ENCODE measurements at regions not wholly inside any gene's neighbourhood (a gene's known extent, or its start where the extent isn't known, plus 50 kb on each side); places are given as distances from the start of the nearest gene placed in this dataset.
"Not testable (repeated sequence)": the region's sequence is repeated elsewhere in the genome, so short reads cannot be mapped to it uniquely, and the experiment has no call there.

DNA sequence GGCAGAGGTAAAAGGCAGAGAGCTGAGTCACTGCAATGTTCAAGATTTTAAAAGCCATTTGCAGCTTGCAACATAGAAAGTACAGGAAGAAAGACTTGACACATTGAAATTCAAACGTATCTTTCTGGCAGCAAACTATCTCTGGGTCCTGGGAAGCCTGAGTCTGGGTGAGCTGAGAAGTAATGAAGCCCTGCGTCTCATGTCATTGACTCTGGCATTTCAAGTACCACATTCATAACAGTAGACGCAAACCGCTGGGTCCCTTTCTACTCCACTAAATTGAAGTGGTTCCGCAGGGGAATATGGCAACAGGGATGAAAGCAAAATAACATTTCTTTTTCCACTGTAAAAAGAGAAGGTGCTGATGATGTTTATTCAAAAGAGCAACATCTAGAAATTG lies 694.3 kb downstream of the BRINP1 start:
- no peak overlapping the region for H3K4me2 ChIP-seq (ENCODE audit: control insufficient read depth, extremely low read depth, insufficient read depth, low read depth, low read length)
- H3K79me2 ChIP-seq (ENCODE audit: control insufficient read depth, insufficient read depth, low read length) = no peaks in the 10 kb centered on the region
- DNase-seq (ENCODE audit: low read depth, low spot score) (no peak), FAIRE-seq (no peak)
- dilution Hi-C loops (cut with MboI; ENCODE audit: extremely low pct_ligation_motif_present, low sequenced_read_pairs) = no loop called here
- H3K4me3 ChIP-seq (ENCODE audit: control insufficient read depth in 2 of 3, extremely low read depth in 1 of 3, insufficient read depth in 2 of 3, low read depth in 1 of 3, low read length in 3 of 3) = no peak overlapping the region
- H3K36me3 ChIP-seq (ENCODE audit: control insufficient read depth in 2 of 2, extremely low read depth in 1 of 2, insufficient read depth in 2 of 2, low read length in 2 of 2) = no peaks in the 10 kb centered on the region
- H3K4me1 ChIP-seq (ENCODE audit: control insufficient read depth, extremely low read depth, insufficient read depth, low read length) = no peaks in the 10 kb centered on the region
- no peak overlapping the region for H2AFZ ChIP-seq (ENCODE audit: control insufficient read depth, low read length)
- H3K9me3 ChIP-seq (ENCODE audit: control insufficient read depth, low read depth, low read length) = no peaks in the 10 kb centered on the region
- no peaks in the 10 kb centered on the region for H4K20me1 ChIP-seq (ENCODE audit: control insufficient read depth, extremely low read depth, insufficient read depth, low read length)
- no peak overlapping the region for H3K9ac ChIP-seq (ENCODE audit: control insufficient read depth, extremely low read depth, insufficient read depth, low read length)
- H3K27ac ChIP-seq (ENCODE audit: control insufficient read depth, insufficient read depth, low read length) = no peak overlapping the region
- no peak for TF ChIP-seq EZH2 (IDR thresholded peaks at IDR 0.05; ENCODE audit: low read length)
- TF ChIP-seq, protein P1, sequence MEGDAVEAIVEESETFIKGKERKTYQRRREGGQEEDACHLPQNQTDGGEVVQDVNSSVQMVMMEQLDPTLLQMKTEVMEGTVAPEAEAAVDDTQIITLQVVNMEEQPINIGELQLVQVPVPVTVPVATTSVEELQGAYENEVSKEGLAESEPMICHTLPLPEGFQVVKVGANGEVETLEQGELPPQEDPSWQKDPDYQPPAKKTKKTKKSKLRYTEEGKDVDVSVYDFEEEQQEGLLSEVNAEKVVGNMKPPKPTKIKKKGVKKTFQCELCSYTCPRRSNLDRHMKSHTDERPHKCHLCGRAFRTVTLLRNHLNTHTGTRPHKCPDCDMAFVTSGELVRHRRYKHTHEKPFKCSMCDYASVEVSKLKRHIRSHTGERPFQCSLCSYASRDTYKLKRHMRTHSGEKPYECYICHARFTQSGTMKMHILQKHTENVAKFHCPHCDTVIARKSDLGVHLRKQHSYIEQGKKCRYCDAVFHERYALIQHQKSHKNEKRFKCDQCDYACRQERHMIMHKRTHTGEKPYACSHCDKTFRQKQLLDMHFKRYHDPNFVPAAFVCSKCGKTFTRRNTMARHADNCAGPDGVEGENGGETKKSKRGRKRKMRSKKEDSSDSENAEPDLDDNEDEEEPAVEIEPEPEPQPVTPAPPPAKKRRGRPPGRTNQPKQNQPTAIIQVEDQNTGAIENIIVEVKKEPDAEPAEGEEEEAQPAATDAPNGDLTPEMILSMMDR (optimal IDR thresholded peaks at IDR 0.05 in 1 of 3, IDR thresholded peaks at IDR 0.05 in 1 of 3, conservative IDR thresholded peaks at IDR 0.05 in 1 of 3; ENCODE audit: extremely low read depth in 1 of 3, insufficient read depth in 2 of 3, low read length in 3 of 3) = no peak
- H3K27me3 ChIP-seq (ENCODE audit: control insufficient read depth, extremely low read depth, insufficient read depth, low read length) = no peaks in the 10 kb centered on the region
- no peaks in the 10 kb centered on the region for H3K9me1 ChIP-seq (ENCODE audit: control insufficient read depth, extremely low read depth, insufficient read depth, low read length)

DNA sequence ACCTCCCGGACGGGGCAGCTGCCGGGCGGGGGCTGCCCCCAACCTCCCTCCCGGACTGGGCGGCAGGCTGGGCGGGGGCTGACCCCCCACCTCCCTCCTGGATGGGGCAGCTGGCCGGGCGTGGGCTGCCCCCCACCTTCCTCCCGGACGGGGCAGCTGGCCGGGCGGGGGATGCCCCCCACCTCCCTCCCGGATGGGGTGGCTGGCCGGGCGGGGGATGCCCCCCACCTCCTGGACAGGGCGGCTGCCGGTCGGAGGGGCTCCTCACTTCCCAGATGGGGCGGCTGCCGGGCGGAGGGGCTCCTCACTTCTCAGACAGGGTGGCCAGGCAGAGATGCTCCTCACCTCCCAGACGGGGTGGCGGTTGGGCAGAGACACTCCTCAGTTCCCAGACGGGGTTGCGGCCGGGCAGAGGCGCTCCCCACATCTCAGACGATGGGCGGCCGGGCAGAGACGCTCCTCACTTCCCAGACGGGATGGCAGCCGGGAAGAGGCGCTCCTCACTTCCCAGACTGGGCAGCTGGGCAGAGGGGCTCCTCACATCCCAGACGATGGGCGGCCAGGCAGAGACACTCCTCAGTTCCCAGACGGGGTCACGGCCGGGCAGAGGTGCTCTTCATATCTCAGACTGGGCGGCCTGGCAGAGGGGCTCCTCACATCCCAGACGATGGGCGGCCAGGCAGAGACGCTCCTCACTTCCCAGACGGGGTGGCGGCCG lies 691.1 kb downstream of the BRINP1 start:
- H3K27ac ChIP-seq (ENCODE audit: control insufficient read depth, insufficient read depth, low read length); FAIRE-seq: not testable (repeated sequence)

DNA sequence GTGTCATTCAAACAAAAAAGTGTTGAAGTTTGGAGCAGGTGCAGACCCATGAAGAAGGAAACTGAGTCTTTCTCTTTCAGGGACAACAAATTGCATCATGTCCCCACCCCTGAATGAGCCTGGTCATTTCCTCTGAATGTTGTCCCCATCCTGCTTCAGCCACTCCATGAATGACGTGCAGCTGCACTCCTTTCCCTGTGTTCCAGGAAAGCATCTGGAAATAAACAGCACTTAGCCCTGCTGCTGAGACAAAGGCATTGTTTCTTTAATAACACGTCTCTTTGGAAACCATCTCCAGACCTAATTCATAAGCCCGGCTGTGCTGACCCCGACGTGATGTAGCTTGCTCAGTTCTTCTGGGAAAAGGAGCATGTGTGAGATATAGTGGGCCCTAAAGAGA lies 682.3 kb downstream of the BRINP1 start:
- FAIRE-seq = no peak
- H3K4me3 ChIP-seq (ENCODE audit: control insufficient read depth in 2 of 3, extremely low read depth in 1 of 3, insufficient read depth in 2 of 3, low read depth in 1 of 3, low read length in 3 of 3) = no peak overlapping the region
- dilution Hi-C loops (cut with MboI; ENCODE audit: extremely low pct_ligation_motif_present, low sequenced_read_pairs) = no loop called here

More for the DNA sequence above, 691.1 kb downstream of the BRINP1 start:
- H3K27me3 ChIP-seq (ENCODE audit: control insufficient read depth, extremely low read depth, insufficient read depth, low read length); H3K79me2 ChIP-seq (ENCODE audit: control insufficient read depth, insufficient read depth, low read length); DNase-seq (ENCODE audit: low read depth, low spot score); H3K9ac ChIP-seq (ENCODE audit: control insufficient read depth, extremely low read depth, insufficient read depth, low read length); H3K4me2 ChIP-seq (ENCODE audit: control insufficient read depth, extremely low read depth, insufficient read depth, low read depth, low read length); H3K4me1 ChIP-seq (ENCODE audit: control insufficient read depth, extremely low read depth, insufficient read depth, low read length); H4K20me1 ChIP-seq (ENCODE audit: control insufficient read depth, extremely low read depth, insufficient read depth, low read length); H3K36me3 ChIP-seq (ENCODE audit: control insufficient read depth in 2 of 2, extremely low read depth in 1 of 2, insufficient read depth in 2 of 2, low read length in 2 of 2); H3K9me3 ChIP-seq (ENCODE audit: control insufficient read depth, low read depth, low read length); H2AFZ ChIP-seq (ENCODE audit: control insufficient read depth, low read length); H3K4me3 ChIP-seq (ENCODE audit: control insufficient read depth in 2 of 3, extremely low read depth in 1 of 3, insufficient read depth in 2 of 3, low read depth in 1 of 3, low read length in 3 of 3); H3K9me1 ChIP-seq (ENCODE audit: control insufficient read depth, extremely low read depth, insufficient read depth, low read length); dilution Hi-C loops (cut with MboI; ENCODE audit: extremely low pct_ligation_motif_present, low sequenced_read_pairs): not testable (repeated sequence)

More for the DNA sequence above, 682.3 kb downstream of the BRINP1 start:
- no peak overlapping the region for H3K9ac ChIP-seq (ENCODE audit: control insufficient read depth, extremely low read depth, insufficient read depth, low read length)
- no peaks in the 10 kb centered on the region for H3K79me2 ChIP-seq (ENCODE audit: control insufficient read depth, insufficient read depth, low read length)
- no peaks in the 10 kb centered on the region for H3K9me3 ChIP-seq (ENCODE audit: control insufficient read depth, low read depth, low read length)
- no peaks in the 10 kb centered on the region for H3K36me3 ChIP-seq (ENCODE audit: control insufficient read depth in 2 of 2, extremely low read depth in 1 of 2, insufficient read depth in 2 of 2, low read length in 2 of 2)
- H3K27me3 ChIP-seq (ENCODE audit: control insufficient read depth, extremely low read depth, insufficient read depth, low read length) = no peaks in the 10 kb centered on the region
- no peak overlapping the region for H3K4me2 ChIP-seq (ENCODE audit: control insufficient read depth, extremely low read depth, insufficient read depth, low read depth, low read length)
- no peak overlapping the region for H2AFZ ChIP-seq (ENCODE audit: control insufficient read depth, low read length)
- DNase-seq (ENCODE audit: low read depth, low spot score) = no peak
- TF ChIP-seq EZH2 (IDR thresholded peaks at IDR 0.05; ENCODE audit: low read length) = no peak
- TF ChIP-seq, protein P1 (optimal IDR thresholded peaks at IDR 0.05 in 1 of 3, IDR thresholded peaks at IDR 0.05 in 1 of 3, conservative IDR thresholded peaks at IDR 0.05 in 1 of 3; ENCODE audit: extremely low read depth in 1 of 3, insufficient read depth in 2 of 3, low read length in 3 of 3) = no peak
- no peaks in the 10 kb centered on the region for H3K4me1 ChIP-seq (ENCODE audit: control insufficient read depth, extremely low read depth, insufficient read depth, low read length)
- H3K9me1 ChIP-seq (ENCODE audit: control insufficient read depth, extremely low read depth, insufficient read depth, low read length) = no peaks in the 10 kb centered on the region
- no peaks in the 10 kb centered on the region for H4K20me1 ChIP-seq (ENCODE audit: control insufficient read depth, extremely low read depth, insufficient read depth, low read length)
- no peak overlapping the region for H3K27ac ChIP-seq (ENCODE audit: control insufficient read depth, insufficient read depth, low read length)
